GM12878 (cell line): ENCODE measurements at regions not wholly inside any gene's neighbourhood (a gene's known extent, or its start where the extent isn't known, plus 50 kb on each side); places are given as distances from the start of the nearest gene placed in this dataset.

Experiments used
- ATAC-seq: fragments of 200-7000 bp; cut with Tn5 transposase; 3 replicates; pipeline ENCODE4 v1.9.1; 2020; ENCODE audit warnings: mild to moderate bottlenecking, moderate library complexity
- BruUV-seq: library from RNA; stranded (reverse); fragments of 400-500 nt; replicated peaks from 2 replicates; lab custom pipeline; 2021; lab: Mats Ljungman, UMichigan
- CTCF ChIA-PET: fragments of 300-600 bp; sonication (Branson Sonifier 250); formaldehyde crosslinking; extraction: SDS; loops from one replicate; lab custom pipeline; 2021; ENCODE audit warnings: inconsistent platforms; lab: Yijun Ruan, JAX
- POLR2A ChIA-PET: fragments of 350-600 bp; formaldehyde crosslinking; extraction: SDS; loops from one replicate; lab custom pipeline; 2021; ENCODE audit warnings: inconsistent platforms; lab: Charles Lee
- RAD21 ChIA-PET: fragments of 300-600 bp; sonication (Branson Sonifier 250); formaldehyde crosslinking; loops from one replicate; lab custom pipeline; 2023; ENCODE audit warnings: antibody characterized with exemption; ENCODE audit not compliant: unreplicated experiment; lab: Charles Lee
- SMC1A ChIA-PET: fragments of 300-600 bp; sonication (Branson Sonifier 250); formaldehyde crosslinking; loops from one replicate; lab custom pipeline; 2023; ENCODE audit not compliant: unreplicated experiment, uncharacterized antibody; lab: Charles Lee
- DNase-seq: peaks from one replicate; pipeline ENCODE4 v3.0.0-alpha.2; 2011; ENCODE audit warnings: low read depth, low spot score
- FAIRE-seq: peaks from 3 replicates; lab custom pipeline; 2011; peaks lifted over from hg19 to GRCh38; lab: Jason Lieb, UNC
- H2AFZ ChIP-seq: 2 replicates; pipeline ENCODE4 v1.6.0; 2011; ENCODE audit warnings: low read depth, low read length, control low read depth; ENCODE audit not compliant: control insufficient read depth
- H3K27ac ChIP-seq: 2 replicates; pipeline ENCODE4 v1.5.1; 2011; ENCODE audit warnings: control low read depth; ENCODE audit not compliant: control insufficient read depth, insufficient read depth
- H3K27me3 ChIP-seq, 2 experiments: replicated peaks in 1 of 2; 2 replicates each; pipeline versions ENCODE4 v1.6.0 to v1.6.1; 2011; ENCODE audit warnings: low read length in 1 of 2; ENCODE audit not compliant: control insufficient read depth in 2 of 2, insufficient read depth in 2 of 2
- H3K36me3 ChIP-seq, 2 experiments: 2 replicates each; pipeline ENCODE4 v1.5.1; 2011; ENCODE audit warnings: low read length in 1 of 2; ENCODE audit not compliant: control insufficient read depth in 2 of 2, insufficient read depth in 2 of 2
- H3K4me1 ChIP-seq: 2 replicates; pipeline ENCODE4 v1.6.1; 2011; ENCODE audit warnings: mild to moderate bottlenecking, low read length, moderate library complexity, mixed read lengths; ENCODE audit not compliant: control insufficient read depth, insufficient read depth
- H3K4me2 ChIP-seq: 2 replicates; pipeline ENCODE4 v1.6.0; 2011; ENCODE audit warnings: control low read depth; ENCODE audit not compliant: control insufficient read depth, insufficient read depth
- H3K4me3 ChIP-seq: fragments of 200-600 bp; sonication (generic); 2 replicates; pipeline ENCODE4 v1.5.1; 2016
- H3K79me2 ChIP-seq: 2 replicates; pipeline ENCODE4 v1.6.0; 2011; ENCODE audit warnings: low read length; ENCODE audit not compliant: control insufficient read depth, insufficient read depth
- H3K9ac ChIP-seq: 2 replicates; pipeline ENCODE4 v1.8.0; 2011; ENCODE audit warnings: low read length, control low read depth, mixed read lengths; ENCODE audit not compliant: control insufficient read depth, insufficient read depth
- H3K9me3 ChIP-seq: replicated peaks from 3 replicates; pipeline ENCODE4 v1.5.1; 2011; ENCODE audit warnings: mild to moderate bottlenecking, low read length; ENCODE audit not compliant: control insufficient read depth, insufficient read depth
- H4K20me1 ChIP-seq: 2 replicates; pipeline ENCODE4 v1.6.0; 2011; ENCODE audit not compliant: control insufficient read depth, insufficient read depth
- FOS ChIP-seq: IDR thresholded peaks from 3 replicates; pipeline ENCODE4 v1.6.1; 2011; ENCODE audit warnings: borderline replicate concordance; ENCODE audit not compliant: insufficient read length; ENCODE audit errors: extremely low read depth
- HDAC2 ChIP-seq: fragments of 200-600 bp; sonication (generic); IDR thresholded peaks from 2 replicates; pipeline ENCODE4 v1.6.1; 2017
- JUNB ChIP-seq: IDR thresholded peaks from 2 replicates; pipeline ENCODE4 v1.6.1; 2016; ENCODE audit warnings: antibody characterized with exemption, mild to moderate bottlenecking
- MXI1 ChIP-seq: fragments of 150-350 bp; IDR thresholded peaks from 2 replicates; pipeline ENCODE4 v1.6.1; 2011; ENCODE audit warnings: low read depth, mild to moderate bottlenecking, inconsistent platforms, low read length, improper control_type of control experiment
- MYC ChIP-seq: IDR thresholded peaks from 2 replicates; pipeline ENCODE4 v1.6.1; 2011; ENCODE audit warnings: mild to moderate bottlenecking, low read length, moderate library complexity, inconsistent platforms; ENCODE audit not compliant: insufficient read depth, insufficient replicate concordance, insufficient read length, severe bottlenecking
- RELA ChIP-seq: fragments of 450-650 bp; IDR thresholded peaks from 2 replicates; pipeline ENCODE4 v1.8.0; 2014; ENCODE audit warnings: borderline replicate concordance; ENCODE audit not compliant: partially characterized antibody
- SREBF1 ChIP-seq: IDR thresholded peaks from 2 replicates; pipeline ENCODE4 v1.6.1; 2012; ENCODE audit warnings: mild to moderate bottlenecking, low read length
- SREBF2 ChIP-seq: IDR thresholded peaks from 2 replicates; pipeline ENCODE4 v1.6.1; 2012; ENCODE audit warnings: mild to moderate bottlenecking, low read length
- STAT1 ChIP-seq: fragments of 450-650 bp; conservative IDR thresholded peaks from 2 replicates; pipeline ENCODE4 v1.6.1; 2014; ENCODE audit warnings: antibody characterized with exemption, mild to moderate bottlenecking
- TARDBP ChIP-seq: IDR thresholded peaks from 2 replicates; pipeline ENCODE4 v1.6.1; 2016; ENCODE audit warnings: borderline replicate concordance
- TCF7 ChIP-seq: IDR thresholded peaks from 2 replicates; pipeline ENCODE4 v1.6.1; 2014; ENCODE audit warnings: antibody characterized with exemption, borderline replicate concordance
- USF2 ChIP-seq: IDR thresholded peaks from 2 replicates; pipeline ENCODE4 v1.6.1; 2011; ENCODE audit warnings: low read depth, low read length, improper control_type of control experiment, borderline replicate concordance
- WGBS: methylation state at CpG from one replicate; pipeline ENCODE4 v1.1.6; 2016; ENCODE audit warnings: low lambda C conversion rate; ENCODE audit not compliant: insufficient replicate concordance, insufficient coverage; ENCODE audit errors: missing lambda C conversion rate; 5-methylcytosine and 5-hydroxymethylcytosine counted together
- in situ Hi-C: fragments of 300-500 bp; cut with MboI; formaldehyde crosslinking; loops from 9 replicates; pipeline ENCODE4 v1.14.3; 2018; ENCODE audit warnings: mixed read lengths
- intact Hi-C: fragments of 100-400 bp; cut with micrococcal nuclease; formaldehyde crosslinking; loops from one replicate; pipeline ENCODE4 v1.14.2; 2022; ENCODE audit not compliant: unreplicated experiment
- TF ChIP-seq, protein P1 (sequence below): fragments of 450-650 bp; formaldehyde crosslinking; IDR thresholded peaks from 2 replicates; pipeline ENCODE4 v1.4.0; 2020; ENCODE audit warnings: mild to moderate bottlenecking, moderate library complexity
- TF ChIP-seq, protein P2 (sequence below): fragments of 450-650 bp; IDR thresholded peaks from 2 replicates; pipeline ENCODE4 v1.6.1; 2017; ENCODE audit warnings: mild to moderate bottlenecking, moderate library complexity
- TF ChIP-seq, protein P3 (sequence below): fragments of 450-650 bp; IDR thresholded peaks from 2 replicates; pipeline ENCODE4 v1.6.1; 2018; ENCODE audit warnings: mild to moderate bottlenecking, low read depth, moderate library complexity; ENCODE audit not compliant: partially characterized antibody

DNA sequence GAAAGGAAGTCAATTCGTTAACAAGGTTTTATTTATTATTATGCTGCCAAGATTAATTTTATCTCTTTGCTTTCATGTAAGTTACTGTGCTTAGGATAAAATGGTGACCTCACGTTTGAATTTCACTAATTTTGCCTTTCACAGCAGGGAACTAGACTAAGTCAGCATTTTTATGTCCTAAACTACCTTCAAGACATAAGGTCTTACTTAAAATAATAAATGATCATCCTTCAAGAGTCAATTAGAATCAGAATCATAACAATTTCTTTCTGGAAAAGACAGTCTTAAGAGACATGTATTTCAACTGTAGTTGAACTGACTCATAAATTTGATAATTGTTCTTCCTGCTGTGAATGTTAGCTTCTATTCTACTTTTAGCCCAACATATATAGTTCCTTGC is 893.8 kb downstream of the KCNJ2 start:
- no peaks in the 10 kb centered on the region for H3K27me3 ChIP-seq
- no TSS peak for BruUV-seq
- ChIA-PET SMC1A (no interaction called here), POLR2A (no interaction called here), CTCF (no interaction called here), RAD21 (no interaction called here)
- no peaks in the 10 kb centered on the region for H4K20me1 ChIP-seq
- WGBS: 0% methylated on average over 2 of the region's 2 CpGs
- no peak overlapping the region for H3K4me2 ChIP-seq
- no peaks in the 10 kb centered on the region for H3K9me3 ChIP-seq
- no peaks in the 10 kb centered on the region for H3K79me2 ChIP-seq
- no peaks in the 10 kb centered on the region for H3K4me1 ChIP-seq
- H3K27ac ChIP-seq: no peak overlapping the region
- no peak overlapping the region for H3K9ac ChIP-seq
- no peak overlapping the region for H2AFZ ChIP-seq
- FAIRE-seq (no peak), ATAC-seq (no peak), DNase-seq (no peak)
- no peaks in the 10 kb centered on the region for H3K36me3 ChIP-seq
- no peak overlapping the region for H3K4me3 ChIP-seq
- in situ Hi-C loops (no loop called here), intact Hi-C loops (no loop called here)
- TF ChIP-seq FOS (no peak), RELA (no peak), SREBF1 (no peak), HDAC2 (no peak), TCF7 (no peak), MXI1 (no peak), SREBF2 (no peak), USF2 (no peak), JUNB (no peak), TARDBP (no peak), STAT1 (no peak), MYC (no peak)
- TF ChIP-seq, protein P1, sequence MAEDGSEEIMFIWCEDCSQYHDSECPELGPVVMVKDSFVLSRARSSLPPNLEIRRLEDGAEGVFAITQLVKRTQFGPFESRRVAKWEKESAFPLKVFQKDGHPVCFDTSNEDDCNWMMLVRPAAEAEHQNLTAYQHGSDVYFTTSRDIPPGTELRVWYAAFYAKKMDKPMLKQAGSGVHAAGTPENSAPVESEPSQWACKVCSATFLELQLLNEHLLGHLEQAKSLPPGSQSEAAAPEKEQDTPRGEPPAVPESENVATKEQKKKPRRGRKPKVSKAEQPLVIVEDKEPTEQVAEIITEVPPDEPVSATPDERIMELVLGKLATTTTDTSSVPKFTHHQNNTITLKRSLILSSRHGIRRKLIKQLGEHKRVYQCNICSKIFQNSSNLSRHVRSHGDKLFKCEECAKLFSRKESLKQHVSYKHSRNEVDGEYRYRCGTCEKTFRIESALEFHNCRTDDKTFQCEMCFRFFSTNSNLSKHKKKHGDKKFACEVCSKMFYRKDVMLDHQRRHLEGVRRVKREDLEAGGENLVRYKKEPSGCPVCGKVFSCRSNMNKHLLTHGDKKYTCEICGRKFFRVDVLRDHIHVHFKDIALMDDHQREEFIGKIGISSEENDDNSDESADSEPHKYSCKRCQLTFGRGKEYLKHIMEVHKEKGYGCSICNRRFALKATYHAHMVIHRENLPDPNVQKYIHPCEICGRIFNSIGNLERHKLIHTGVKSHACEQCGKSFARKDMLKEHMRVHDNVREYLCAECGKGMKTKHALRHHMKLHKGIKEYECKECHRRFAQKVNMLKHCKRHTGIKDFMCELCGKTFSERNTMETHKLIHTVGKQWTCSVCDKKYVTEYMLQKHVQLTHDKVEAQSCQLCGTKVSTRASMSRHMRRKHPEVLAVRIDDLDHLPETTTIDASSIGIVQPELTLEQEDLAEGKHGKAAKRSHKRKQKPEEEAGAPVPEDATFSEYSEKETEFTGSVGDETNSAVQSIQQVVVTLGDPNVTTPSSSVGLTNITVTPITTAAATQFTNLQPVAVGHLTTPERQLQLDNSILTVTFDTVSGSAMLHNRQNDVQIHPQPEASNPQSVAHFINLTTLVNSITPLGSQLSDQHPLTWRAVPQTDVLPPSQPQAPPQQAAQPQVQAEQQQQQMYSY (CRISPR knock-in tag): no peak
- TF ChIP-seq, protein P2, sequence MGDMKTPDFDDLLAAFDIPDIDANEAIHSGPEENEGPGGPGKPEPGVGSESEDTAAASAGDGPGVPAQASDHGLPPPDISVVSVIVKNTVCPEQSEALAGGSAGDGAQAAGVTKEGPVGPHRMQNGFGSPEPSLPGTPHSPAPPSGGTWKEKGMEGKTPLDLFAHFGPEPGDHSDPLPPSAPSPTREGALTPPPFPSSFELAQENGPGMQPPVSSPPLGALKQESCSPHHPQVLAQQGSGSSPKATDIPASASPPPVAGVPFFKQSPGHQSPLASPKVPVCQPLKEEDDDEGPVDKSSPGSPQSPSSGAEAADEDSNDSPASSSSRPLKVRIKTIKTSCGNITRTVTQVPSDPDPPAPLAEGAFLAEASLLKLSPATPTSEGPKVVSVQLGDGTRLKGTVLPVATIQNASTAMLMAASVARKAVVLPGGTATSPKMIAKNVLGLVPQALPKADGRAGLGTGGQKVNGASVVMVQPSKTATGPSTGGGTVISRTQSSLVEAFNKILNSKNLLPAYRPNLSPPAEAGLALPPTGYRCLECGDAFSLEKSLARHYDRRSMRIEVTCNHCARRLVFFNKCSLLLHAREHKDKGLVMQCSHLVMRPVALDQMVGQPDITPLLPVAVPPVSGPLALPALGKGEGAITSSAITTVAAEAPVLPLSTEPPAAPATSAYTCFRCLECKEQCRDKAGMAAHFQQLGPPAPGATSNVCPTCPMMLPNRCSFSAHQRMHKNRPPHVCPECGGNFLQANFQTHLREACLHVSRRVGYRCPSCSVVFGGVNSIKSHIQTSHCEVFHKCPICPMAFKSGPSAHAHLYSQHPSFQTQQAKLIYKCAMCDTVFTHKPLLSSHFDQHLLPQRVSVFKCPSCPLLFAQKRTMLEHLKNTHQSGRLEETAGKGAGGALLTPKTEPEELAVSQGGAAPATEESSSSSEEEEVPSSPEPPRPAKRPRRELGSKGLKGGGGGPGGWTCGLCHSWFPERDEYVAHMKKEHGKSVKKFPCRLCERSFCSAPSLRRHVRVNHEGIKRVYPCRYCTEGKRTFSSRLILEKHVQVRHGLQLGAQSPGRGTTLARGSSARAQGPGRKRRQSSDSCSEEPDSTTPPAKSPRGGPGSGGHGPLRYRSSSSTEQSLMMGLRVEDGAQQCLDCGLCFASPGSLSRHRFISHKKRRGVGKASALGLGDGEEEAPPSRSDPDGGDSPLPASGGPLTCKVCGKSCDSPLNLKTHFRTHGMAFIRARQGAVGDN: no peak
- TF ChIP-seq, protein P3, sequence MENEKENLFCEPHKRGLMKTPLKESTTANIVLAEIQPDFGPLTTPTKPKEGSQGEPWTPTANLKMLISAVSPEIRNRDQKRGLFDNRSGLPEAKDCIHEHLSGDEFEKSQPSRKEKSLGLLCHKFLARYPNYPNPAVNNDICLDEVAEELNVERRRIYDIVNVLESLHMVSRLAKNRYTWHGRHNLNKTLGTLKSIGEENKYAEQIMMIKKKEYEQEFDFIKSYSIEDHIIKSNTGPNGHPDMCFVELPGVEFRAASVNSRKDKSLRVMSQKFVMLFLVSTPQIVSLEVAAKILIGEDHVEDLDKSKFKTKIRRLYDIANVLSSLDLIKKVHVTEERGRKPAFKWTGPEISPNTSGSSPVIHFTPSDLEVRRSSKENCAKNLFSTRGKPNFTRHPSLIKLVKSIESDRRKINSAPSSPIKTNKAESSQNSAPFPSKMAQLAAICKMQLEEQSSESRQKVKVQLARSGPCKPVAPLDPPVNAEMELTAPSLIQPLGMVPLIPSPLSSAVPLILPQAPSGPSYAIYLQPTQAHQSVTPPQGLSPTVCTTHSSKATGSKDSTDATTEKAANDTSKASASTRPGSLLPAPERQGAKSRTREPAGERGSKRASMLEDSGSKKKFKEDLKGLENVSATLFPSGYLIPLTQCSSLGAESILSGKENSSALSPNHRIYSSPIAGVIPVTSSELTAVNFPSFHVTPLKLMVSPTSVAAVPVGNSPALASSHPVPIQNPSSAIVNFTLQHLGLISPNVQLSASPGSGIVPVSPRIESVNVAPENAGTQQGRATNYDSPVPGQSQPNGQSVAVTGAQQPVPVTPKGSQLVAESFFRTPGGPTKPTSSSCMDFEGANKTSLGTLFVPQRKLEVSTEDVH: no peak
